SKM-1 treated with dmso at 0.1 percent for 144 hours (cell line): ENCODE measurements at regions not wholly inside any gene's neighbourhood (a gene's known extent, or its start where the extent isn't known, plus 50 kb on each side); places are given as distances from the start of the nearest gene placed in this dataset.

Experiments used
- DNase-seq: peaks from one replicate; lab custom pipeline; 2025; ENCODE audit not compliant: unreplicated experiment; lab: John Stamatoyannopoulos, UW

DNA sequence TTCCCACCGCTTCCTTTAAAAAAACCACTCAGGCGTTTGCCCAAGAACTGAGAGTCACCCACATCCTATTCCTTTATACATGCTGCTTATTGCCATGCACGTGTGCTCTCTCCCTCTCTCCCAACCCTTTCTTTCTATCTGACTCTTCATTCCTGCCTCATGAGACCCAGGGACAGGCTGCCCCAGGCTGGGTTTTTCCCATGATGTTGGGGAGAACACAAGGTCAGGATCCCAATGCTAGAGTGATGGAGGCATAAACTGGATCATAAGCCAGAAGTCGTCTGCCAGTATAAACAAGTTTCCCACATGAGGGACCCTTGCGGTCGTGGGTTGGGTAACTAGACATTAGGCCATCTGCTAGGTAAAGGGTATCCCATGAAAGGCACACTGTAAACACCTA lies 64.9 kb downstream of the CD2 start:
- DNase-seq, result no peak

- no peak for DNase-seq
Measured at GRCh38 chr1:116820369-116820768, 66.1 kb downstream of the CD2 start.

DNA sequence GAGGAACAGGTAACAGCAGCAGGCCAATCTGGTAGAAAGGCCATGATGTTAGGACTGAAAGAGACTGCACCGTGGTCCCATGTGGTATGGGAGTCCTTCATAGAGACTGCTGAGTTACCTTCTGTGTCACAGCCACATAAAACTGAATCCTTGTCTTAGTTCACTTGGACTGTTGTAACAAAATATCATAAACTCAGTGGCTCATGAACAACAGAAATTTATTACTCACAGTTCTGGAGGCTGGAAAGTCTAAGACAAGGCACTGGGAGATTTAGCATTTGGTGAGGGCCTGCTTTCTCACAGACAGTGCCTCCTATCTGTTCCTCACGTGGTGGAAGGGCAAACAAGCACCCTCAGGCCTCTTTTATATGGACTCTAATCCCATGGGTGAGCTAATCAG lies 67.5 kb downstream of the CD2 start:
- no peak for DNase-seq

GRCh38 chr1:116824631-116825206 lies 70.5 kb downstream of the CD2 start:
- no peak for DNase-seq

DNA sequence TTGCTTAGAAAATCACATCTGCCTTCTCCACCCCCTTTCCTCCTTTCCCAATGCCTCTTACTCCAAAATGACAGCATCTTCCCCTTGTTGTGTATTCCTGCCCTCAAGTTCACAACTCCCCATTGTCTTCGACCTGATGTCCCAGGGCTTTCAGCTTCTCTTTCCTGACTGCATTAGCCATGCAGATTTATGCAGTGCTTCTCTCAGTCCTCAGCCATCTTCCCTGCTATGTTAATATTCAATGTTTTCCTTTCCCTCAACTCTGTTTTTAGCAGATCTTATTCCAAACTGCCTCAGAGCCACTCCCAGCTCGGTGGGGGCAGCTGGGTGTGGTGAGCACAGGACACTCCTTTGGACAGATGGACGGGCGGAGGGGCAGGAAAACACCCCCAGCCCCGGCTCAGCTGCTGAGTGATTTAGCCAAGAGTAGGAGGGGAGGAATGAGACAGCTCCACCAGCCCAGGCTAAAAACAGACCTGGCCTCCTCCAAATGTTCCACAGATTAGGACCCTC lies 71.0 kb downstream of the CD2 start:
- DNase-seq, result no peak

GRCh38 chr1:116825720-116826438 lies 71.6 kb downstream of the CD2 start:
- DNase-seq, result no peak

- DNase-seq, result peak; percentile 29
Measured at GRCh38 chr1:116826818-116827606, 72.8 kb downstream of the CD2 start.

DNA sequence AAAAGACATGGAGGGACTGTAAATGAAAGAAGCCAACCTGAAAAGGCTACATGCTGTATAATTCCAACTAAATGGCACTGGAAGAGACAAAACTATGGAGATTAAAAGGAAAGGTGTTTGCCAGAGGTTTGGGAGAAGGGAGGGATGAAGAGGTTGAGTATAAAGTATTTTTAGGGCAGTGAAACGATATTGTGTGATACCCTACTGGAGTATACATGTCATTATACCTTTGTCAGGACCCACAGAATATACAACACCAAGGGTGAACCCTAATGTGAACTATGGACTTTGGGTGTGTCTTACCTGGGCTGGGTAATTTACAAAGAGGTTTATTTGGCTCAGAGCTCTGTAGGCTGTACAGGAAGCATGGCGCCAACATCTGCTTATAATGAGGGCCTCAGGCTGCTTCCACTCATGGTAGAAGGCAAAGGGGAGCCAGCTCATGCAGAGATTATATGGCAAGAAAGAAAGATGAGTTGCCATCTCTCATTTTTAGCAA lies 73.4 kb downstream of the CD2 start:
- no peak for DNase-seq

DNA sequence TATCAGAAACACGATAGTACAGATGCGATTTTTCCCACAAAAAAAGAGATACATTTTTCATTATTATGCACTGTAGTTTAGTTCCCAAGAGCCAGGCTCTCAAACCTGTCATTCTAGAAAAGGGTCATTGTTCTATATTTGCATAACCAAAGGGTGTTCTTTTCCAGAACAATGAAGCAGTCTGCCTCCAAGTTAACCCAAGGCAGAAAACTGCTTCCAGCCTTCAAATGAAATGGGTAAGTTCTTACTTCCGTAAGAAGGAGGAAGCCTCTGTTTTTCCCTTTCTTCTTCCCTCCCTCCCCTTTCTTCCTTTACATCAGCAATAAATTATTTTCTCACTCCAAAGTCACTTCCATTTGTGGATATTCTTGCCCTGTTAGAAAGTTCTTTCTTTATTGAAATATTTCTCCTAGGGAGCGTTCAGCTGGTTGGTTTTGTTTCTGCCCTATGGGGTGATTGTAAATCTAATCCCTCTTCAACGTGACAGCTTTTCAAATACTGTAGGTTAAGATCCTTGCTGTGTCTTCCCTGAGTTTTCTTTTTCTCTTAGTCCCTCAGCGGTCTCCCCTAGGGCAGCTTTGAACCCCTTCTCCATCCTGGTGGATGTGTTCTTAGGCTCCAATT lies 77.3 kb upstream of the PTGFRN start:
- DNase-seq, result no peak

DNA sequence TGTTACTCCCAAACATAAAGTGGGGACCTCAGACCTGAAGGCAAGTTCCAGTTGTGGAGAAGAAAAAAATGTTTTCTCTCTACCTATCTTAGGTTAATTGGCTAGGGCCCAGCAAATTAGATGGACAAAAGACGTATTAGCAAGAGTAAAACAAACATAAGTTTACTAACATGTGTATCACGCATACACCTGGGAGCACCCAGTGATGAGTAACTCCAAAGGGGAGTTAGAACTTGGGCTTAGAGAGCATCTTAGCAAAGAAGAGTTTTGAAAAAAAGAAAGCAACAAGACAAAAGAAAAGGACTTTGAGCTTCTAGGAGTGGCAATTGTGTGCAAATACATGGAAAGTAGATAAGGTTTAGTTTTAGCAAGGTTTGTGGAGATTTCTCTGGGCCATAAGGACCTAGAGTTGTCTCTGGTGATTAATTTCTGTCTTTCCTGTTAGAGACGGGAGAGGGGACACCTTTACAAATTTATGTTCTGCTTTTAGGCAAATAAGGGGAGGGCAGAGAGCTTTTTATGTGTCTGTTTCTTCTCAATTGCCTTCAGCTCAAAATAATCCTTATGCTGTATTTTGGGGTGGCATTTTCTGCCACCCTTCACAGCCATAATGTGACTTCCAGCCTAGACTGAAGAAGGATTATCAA lies 76.7 kb upstream of the PTGFRN start:
- no peak for DNase-seq

GRCh38 chr1:116833718-116834117 lies 76.0 kb upstream of the PTGFRN start:
- DNase-seq, result no peak

DNA sequence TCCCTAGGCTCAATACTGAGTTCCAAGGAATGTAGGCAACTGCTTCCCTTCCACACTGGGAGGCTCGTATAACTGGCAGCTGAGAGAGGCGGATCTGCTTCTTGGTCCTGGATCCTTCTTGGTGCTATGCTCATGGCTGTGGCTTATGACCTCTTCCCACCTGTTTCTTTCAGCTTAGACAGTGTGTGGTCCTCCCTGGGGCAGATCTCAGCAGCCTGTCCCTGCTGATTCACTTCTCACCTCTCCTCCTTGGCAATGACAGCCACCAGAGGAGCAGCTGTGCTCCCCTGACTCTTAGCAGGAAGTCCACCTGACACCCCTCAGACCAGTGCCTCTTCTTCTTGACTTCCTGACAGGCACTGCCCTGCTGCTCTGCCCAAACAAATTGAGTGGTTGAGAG lies 75.1 kb upstream of the PTGFRN start:
- no peak for DNase-seq

GRCh38 chr1:116835161-116835560 lies 74.6 kb upstream of the PTGFRN start:
- DNase-seq, result no peak

DNA sequence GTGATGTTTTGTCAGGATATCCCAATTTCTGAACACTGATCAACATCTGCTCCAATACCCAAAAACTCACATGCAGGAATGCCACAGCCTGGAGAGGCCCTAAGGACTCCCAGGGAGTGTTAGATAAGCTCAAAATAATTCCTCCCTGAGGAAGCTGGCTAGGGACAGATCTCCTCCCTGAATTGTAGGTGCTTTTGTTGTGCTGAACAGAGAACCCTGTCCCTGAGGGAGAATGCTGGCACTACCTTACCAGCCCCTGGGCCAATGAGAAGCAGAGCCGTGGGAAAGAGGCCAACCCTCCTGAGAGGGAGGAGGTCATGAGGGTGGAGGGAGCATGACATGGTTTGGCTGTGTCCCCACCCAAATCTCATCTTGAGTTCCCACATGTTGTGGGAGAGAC lies 73.6 kb upstream of the PTGFRN start:
- no peak for DNase-seq

- DNase-seq, result no peak
Measured at GRCh38 chr1:116841569-116842344, 68.0 kb upstream of the PTGFRN start.

GRCh38 chr1:116842654-116843053 lies 67.1 kb upstream of the PTGFRN start:
- no peak for DNase-seq

DNA sequence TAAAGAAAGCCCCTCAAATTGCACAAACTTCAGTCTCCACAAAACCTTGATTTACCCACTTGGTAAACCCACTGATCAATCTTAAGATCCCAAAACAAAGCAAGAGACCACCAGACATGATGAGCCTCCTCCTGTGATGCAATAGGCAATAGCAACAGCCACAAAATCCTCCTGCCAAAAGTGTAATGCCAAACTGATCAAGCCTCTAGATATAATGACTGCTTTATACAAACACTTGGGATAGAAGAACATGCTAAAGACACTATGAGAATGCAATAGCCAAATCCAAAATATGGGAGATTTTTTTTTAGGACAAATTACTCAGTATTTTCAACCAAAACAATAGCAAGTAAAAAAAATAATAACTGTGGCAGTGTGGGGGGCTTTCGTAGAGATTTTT lies 64.9 kb upstream of the PTGFRN start:
- no peak for DNase-seq

- no peak for DNase-seq
Measured at GRCh38 chr1:116847190-116847589, 62.5 kb upstream of the PTGFRN start.

- no peak for DNase-seq
Measured at GRCh38 chr1:116847688-116848531, 61.8 kb upstream of the PTGFRN start.
